Right cardiac atrium (tissue), 5 donors: ENCODE measurements at regions not wholly inside any gene's neighbourhood (a gene's known extent, or its start where the extent isn't known, plus 50 kb on each side); places are given as distances from the start of the nearest gene placed in this dataset.
"Not testable (repeated sequence)": the region's sequence is repeated elsewhere in the genome, so short reads cannot be mapped to it uniquely, and the experiment has no call there.

ENCODE experiments used
- ATAC-seq, 2 donors: fragments of 200-7000 bp; cut with Tn5 transposase; one replicate each; pipeline versions ENCODE4 v1.8.0 to v1.9.1; 2020; ENCODE audit warnings: moderate library complexity in 2 of 2, mild to moderate bottlenecking in 1 of 2
- DNase-seq, 3 donors: peaks; one replicate each; pipeline ENCODE4 v3.0.0-alpha.2; 2020
- H3K27ac ChIP-seq: one replicate; pipeline ENCODE4 v1.5.1; 2013; ENCODE audit warnings: mild to moderate bottlenecking, low read length, control low read depth, moderate library complexity
- H3K27me3 ChIP-seq: one replicate; pipeline ENCODE4 v1.6.1; 2013; ENCODE audit not compliant: control insufficient read depth, insufficient read depth
- H3K4me1 ChIP-seq: one replicate; pipeline ENCODE4 v1.6.1; 2013; ENCODE audit warnings: low read length; ENCODE audit not compliant: control insufficient read depth, insufficient read depth
- H3K4me3 ChIP-seq: one replicate; pipeline ENCODE4 v1.5.1; 2013; ENCODE audit warnings: low read length, control low read depth
- H3K9me3 ChIP-seq: one replicate; pipeline ENCODE4 v1.6.1; 2013; ENCODE audit warnings: low read length; ENCODE audit not compliant: control insufficient read depth
- WGBS: extraction: QIAGEN DNeasy Blood & Tissue Kit; methylation state at CpG from one replicate; pipeline ENCODE4 v1.1.7; 2013; 5-methylcytosine and 5-hydroxymethylcytosine counted together
- intact Hi-C, 4 donors: fragments of 100-400 bp; cut with DNase I; formaldehyde crosslinking; loops; one replicate each; pipeline versions ENCODE4 v1.11.0 to v1.14.0; 2022 to 2023
- donor health status: healthy with polysubstance abuse.
- donor health status: DM: no; HTN: yes; CAD: no.
- donor health status: DM: no; HTN: no; CAD: no.
- donor health status: DM: no; HTN: yes; CAD: no; lungs with severe emphysema.
- donor health status: DM: yes; HTN: yes; CAD: no.

GRCh38 chr15:79765081-79765480, 131.7 kb downstream of the MTHFS start:
- Histone ChIP-seq H3K4me1 (no peaks in the 10 kb centered on the region), H3K9me3 (no peaks in the 10 kb centered on the region), H3K27ac (no peak overlapping the region), H3K4me3 (no peak overlapping the region), H3K27me3 (no peaks in the 10 kb centered on the region)
- DNase-seq (no peak), ATAC-seq (no peak)
- intact Hi-C loops, result no loop called here
- WGBS, result 75% methylated on average over 4 of the region's 4 CpGs

GRCh38 chr15:79769069-79769481, 127.7 kb downstream of the MTHFS start:
- H3K27ac ChIP-seq, result no peak overlapping the region
- no peaks in the 10 kb centered on the region for H3K9me3 ChIP-seq
- DNase-seq (no peak), ATAC-seq (no peak)
- 65% methylated on average over 4 of the region's 4 CpGs for WGBS
- intact Hi-C loops, result no loop called here
- H3K27me3 ChIP-seq, result no peaks in the 10 kb centered on the region
- no peak overlapping the region for H3K4me3 ChIP-seq
- no peaks in the 10 kb centered on the region for H3K4me1 ChIP-seq

DNA sequence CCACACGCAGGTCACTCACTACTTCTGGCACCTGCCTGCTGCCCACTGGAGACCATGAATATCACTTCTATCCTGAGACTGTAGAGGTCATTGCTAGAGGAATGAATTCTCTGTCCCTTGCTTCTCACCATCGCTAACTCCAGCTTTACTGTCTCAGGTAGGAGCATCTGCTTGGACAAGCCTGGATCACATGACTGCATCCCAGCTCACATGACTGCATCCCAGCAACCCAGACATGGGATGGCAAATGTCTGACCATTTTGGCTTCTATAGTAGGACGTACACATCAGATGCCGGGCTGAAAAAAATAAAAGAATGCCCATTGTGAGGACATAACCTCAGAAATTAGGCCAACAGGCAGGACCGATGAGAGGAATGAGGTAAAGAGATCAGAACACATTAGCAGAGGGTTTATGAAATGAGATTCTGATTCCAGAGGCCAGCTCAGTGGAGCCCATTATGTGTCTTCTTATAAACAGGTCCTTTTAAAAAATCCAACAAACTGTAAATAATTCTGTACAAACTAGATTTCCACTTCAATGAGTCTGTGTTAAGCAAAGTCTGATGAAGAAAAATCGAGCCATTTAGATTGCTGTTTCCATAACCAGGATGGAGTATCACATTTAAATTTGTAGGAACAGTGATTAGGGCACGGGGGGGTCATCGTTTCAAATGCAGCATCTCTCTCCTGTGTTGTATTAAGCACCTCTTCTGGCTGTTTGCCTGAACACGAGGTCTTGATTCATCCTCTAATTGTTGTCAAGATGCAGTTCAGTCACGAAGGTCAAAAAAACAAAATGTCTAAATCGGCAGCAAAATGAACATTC, 126.7 kb downstream of the MTHFS start:
- H3K4me3 ChIP-seq, result no peak overlapping the region
- ATAC-seq, result no peak
- intact Hi-C loops, result no loop called here
- H3K4me1 ChIP-seq, result no peaks in the 10 kb centered on the region
- WGBS, result 77% methylated on average over 11 of the region's 11 CpGs
- H3K27me3 ChIP-seq, result no peaks in the 10 kb centered on the region
- no peak for DNase-seq
- no peaks in the 10 kb centered on the region for H3K9me3 ChIP-seq
- no peak overlapping the region for H3K27ac ChIP-seq

- Histone ChIP-seq H3K27ac (no peak overlapping the region), H3K4me3 (no peak overlapping the region), H3K9me3 (no peaks in the 10 kb centered on the region), H3K27me3 (no peaks in the 10 kb centered on the region), H3K4me1 (no peaks in the 10 kb centered on the region)
- WGBS, result 89% methylated on average over 7 of the region's 7 CpGs
- DNase-seq (no peak), ATAC-seq (no peak)
- intact Hi-C loops, result no loop called here
Observed at GRCh38 chr15:79773128-79773527, 123.7 kb downstream of the MTHFS start.

DNA sequence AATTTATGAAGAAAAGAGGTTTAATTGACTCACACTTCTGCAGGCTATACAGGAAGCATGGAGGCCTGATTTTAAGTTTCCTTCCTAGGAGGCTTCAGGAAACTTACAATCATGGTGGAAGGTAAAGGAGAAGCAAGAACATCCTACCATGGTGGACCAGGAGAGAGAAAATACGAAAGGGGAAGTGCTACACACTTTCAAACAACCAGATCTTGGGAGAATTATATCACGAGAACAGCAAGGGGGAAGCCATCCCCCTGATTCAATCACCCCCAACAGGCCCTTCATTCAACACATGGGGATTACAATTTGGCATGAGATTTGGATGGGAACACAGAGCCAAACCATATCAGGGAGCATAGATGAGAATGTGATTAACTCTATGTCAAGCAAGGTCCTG, 121.0 kb downstream of the MTHFS start:
- ATAC-seq (no peak), DNase-seq (no peak)
- Histone ChIP-seq H3K27ac (no peak overlapping the region), H3K4me1 (no peaks in the 10 kb centered on the region), H3K27me3 (no peaks in the 10 kb centered on the region), H3K9me3 (no peaks in the 10 kb centered on the region), H3K4me3 (no peak overlapping the region)
- intact Hi-C loops, result no loop called here
- 73% methylated on average over 2 of the region's 2 CpGs for WGBS

DNA sequence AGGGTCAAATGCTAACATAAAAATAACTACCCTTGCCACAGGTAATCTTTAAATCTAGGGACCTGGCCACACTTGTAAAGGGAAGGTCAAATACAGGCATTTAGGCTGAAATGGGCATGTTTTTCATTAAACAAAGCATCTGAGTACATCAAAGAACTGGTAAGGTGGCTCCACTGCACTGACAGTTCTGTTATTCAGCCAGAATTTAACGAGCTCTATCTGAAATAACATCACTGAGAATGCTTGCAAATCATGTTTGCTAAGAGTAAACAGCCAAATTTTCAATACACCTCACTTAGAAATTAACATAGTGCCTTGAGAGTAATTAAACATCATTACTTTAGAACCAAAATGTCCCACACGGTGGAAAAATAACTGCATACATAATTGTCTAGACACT, 118.9 kb downstream of the MTHFS start:
- WGBS, result 76% methylated on average over 2 of the region's 2 CpGs
- no peak for DNase-seq
- H3K27ac ChIP-seq, result no peak overlapping the region

GRCh38 chr15:79778378-79778990, 118.3 kb downstream of the MTHFS start:
- H3K4me1 ChIP-seq, result no peaks in the 10 kb centered on the region
- intact Hi-C loops, result no loop called here
- WGBS, result 84% methylated on average over 3 of the region's 3 CpGs
- no peak overlapping the region for H3K4me3 ChIP-seq
- no peak overlapping the region for H3K27ac ChIP-seq
- ATAC-seq (no peak), DNase-seq (no peak)
- no peaks in the 10 kb centered on the region for H3K27me3 ChIP-seq
- H3K9me3 ChIP-seq, result no peaks in the 10 kb centered on the region

More for the DNA sequence above, 118.9 kb downstream of the MTHFS start:
- no peaks in the 10 kb centered on the region for H3K27me3 ChIP-seq
- ATAC-seq, result no peak
- H3K4me1 ChIP-seq, result no peaks in the 10 kb centered on the region
- intact Hi-C loops, result no loop called here
- no peak overlapping the region for H3K4me3 ChIP-seq
- no peaks in the 10 kb centered on the region for H3K9me3 ChIP-seq

GRCh38 chr15:79779746-79780145, 117.1 kb downstream of the MTHFS start:
- DNase-seq (no peak), ATAC-seq (no peak)
- intact Hi-C loops, result no loop called here
- H3K4me3 ChIP-seq, result no peak overlapping the region
- no peaks in the 10 kb centered on the region for H3K4me1 ChIP-seq
- H3K27me3 ChIP-seq, result no peaks in the 10 kb centered on the region
- H3K27ac ChIP-seq, result no peak overlapping the region
- H3K9me3 ChIP-seq, result no peaks in the 10 kb centered on the region
- WGBS, result 82% methylated on average over 2 of the region's 2 CpGs

DNA sequence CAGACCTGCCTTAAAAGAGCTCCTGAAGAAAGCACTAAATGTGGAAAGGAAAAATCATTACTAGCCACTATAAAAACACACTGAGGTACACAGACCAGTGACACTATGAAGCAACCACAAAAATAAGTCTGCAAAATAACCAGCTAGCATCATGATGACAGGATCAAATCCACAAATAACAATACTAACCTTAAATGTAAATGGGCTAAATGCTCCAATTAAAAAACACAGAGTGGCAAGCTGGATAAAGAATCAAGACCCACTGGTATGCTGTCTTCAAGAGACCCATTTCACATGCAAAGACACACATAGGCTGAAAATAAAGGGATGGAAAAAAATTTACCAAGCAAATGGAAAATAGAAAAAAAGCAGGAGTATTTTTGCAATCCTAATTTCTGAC, 114.5 kb downstream of the MTHFS start:
- DNase-seq, H3K4me3 ChIP-seq, H3K9me3 ChIP-seq, H3K27me3 ChIP-seq, ATAC-seq, H3K4me1 ChIP-seq, intact Hi-C loops, H3K27ac ChIP-seq: not testable (repeated sequence)
